Neural progenitor cell (in vitro differentiated cells): ENCODE measurements at regions not wholly inside any gene's neighbourhood (a gene's known extent, or its start where the extent isn't known, plus 50 kb on each side); places are given as distances from the start of the nearest gene placed in this dataset.

Experiments used
- EZH2phosphoT487 ChIP-seq: fragments of 200-600 bp; sonication (generic); IDR thresholded peaks from 2 replicates; pipeline ENCODE4 v1.6.1; 2017; ENCODE audit warnings: antibody characterized with exemption
- TF ChIP-seq, protein P1 (sequence below): fragments of 200-600 bp; sonication (generic); IDR thresholded peaks from 2 replicates; pipeline ENCODE4 v1.5.1; 2017; ENCODE audit warnings: antibody characterized with exemption, mild to moderate bottlenecking

GRCh38 chr11:91394073-91394726 is 830.4 kb upstream of the FAT3 start:
- TF ChIP-seq, protein P1, sequence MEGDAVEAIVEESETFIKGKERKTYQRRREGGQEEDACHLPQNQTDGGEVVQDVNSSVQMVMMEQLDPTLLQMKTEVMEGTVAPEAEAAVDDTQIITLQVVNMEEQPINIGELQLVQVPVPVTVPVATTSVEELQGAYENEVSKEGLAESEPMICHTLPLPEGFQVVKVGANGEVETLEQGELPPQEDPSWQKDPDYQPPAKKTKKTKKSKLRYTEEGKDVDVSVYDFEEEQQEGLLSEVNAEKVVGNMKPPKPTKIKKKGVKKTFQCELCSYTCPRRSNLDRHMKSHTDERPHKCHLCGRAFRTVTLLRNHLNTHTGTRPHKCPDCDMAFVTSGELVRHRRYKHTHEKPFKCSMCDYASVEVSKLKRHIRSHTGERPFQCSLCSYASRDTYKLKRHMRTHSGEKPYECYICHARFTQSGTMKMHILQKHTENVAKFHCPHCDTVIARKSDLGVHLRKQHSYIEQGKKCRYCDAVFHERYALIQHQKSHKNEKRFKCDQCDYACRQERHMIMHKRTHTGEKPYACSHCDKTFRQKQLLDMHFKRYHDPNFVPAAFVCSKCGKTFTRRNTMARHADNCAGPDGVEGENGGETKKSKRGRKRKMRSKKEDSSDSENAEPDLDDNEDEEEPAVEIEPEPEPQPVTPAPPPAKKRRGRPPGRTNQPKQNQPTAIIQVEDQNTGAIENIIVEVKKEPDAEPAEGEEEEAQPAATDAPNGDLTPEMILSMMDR, result no peak
- no peak for TF ChIP-seq EZH2phosphoT487
